HepG2 (cell line): ENCODE measurements at regions not wholly inside any gene's neighbourhood (a gene's known extent, or its start where the extent isn't known, plus 50 kb on each side); places are given as distances from the start of the nearest gene placed in this dataset.

Experiments used
- ATAC-seq: fragments of 200-7000 bp; cut with Tn5 transposase; 3 replicates; pipeline ENCODE4 v1.9.1; 2020; ENCODE audit warnings: mild to moderate bottlenecking, moderate library complexity
- BruUV-seq: library from RNA; stranded (reverse); fragments of 400-500 nt; replicated peaks from 2 replicates; lab custom pipeline; 2021; lab: Mats Ljungman, UMichigan
- CTCF ChIA-PET: fragments of 300-600 bp; formaldehyde crosslinking; extraction: SDS; loops from one replicate; lab custom pipeline; 2021; ENCODE audit warnings: low total read pairs, inconsistent platforms, low intra/inter-chr PET ratio; lab: Yijun Ruan, JAX
- POLR2A ChIA-PET: fragments of 350-600 bp; sonication (Branson Sonifier 250); formaldehyde crosslinking; loops from one replicate; lab custom pipeline; 2020; ENCODE audit warnings: antibody characterized with exemption, inconsistent platforms; lab: Yijun Ruan, JAX
- DNase-seq: peaks from one replicate; pipeline ENCODE4 v3.0.0-alpha.2; 2015; ENCODE audit warnings: low spot score
- FAIRE-seq: peaks from 3 replicates; lab custom pipeline; 2011; peaks lifted over from hg19 to GRCh38; lab: Jason Lieb, UNC
- H2AFZ ChIP-seq: one replicate; pipeline ENCODE4 v1.6.1; 2011; ENCODE audit warnings: low read length, inconsistent platforms
- H3K27ac ChIP-seq: fragments of 300-600 bp; 3 replicates; pipeline ENCODE4 v1.8.0; 2011; ENCODE audit warnings: mixed run types, mild to moderate bottlenecking, mixed read lengths, low read length, inconsistent platforms; ENCODE audit not compliant: insufficient read depth; ENCODE audit errors: extremely low read length
- H3K27me3 ChIP-seq, 2 experiments: fragments of 200-600 bp in 1 of 2; 2 replicates in 1 of 2; 3 replicates in 1 of 2; pipeline versions ENCODE4 v1.6.0 to v1.8.0; 2011; ENCODE audit warnings: low read length in 2 of 2, mild to moderate bottlenecking in 2 of 2, moderate library complexity in 2 of 2, inconsistent platforms in 1 of 2; ENCODE audit not compliant: insufficient read depth in 2 of 2, control insufficient read depth in 1 of 2
- H3K36me3 ChIP-seq, 2 experiments: fragments of 200-600 bp in 1 of 2; replicated peaks in 1 of 2; 2 replicates in 1 of 2; 3 replicates in 1 of 2; pipeline versions ENCODE4 v1.5.1 to v1.8.0; 2011; ENCODE audit warnings: low read length in 2 of 2, inconsistent platforms in 1 of 2; ENCODE audit not compliant: insufficient read depth in 2 of 2, control insufficient read depth in 1 of 2
- H3K4me1 ChIP-seq: 2 replicates; pipeline ENCODE4 v1.5.1; 2012; ENCODE audit warnings: low read length, inconsistent platforms; ENCODE audit not compliant: insufficient read depth
- H3K4me2 ChIP-seq: 2 replicates; pipeline ENCODE4 v1.6.0; 2011; ENCODE audit warnings: low read depth, low read length, inconsistent platforms
- H3K4me3 ChIP-seq, 3 experiments: fragments of 200-600 bp in 1 of 3; sonication (generic), shearing (Covaris generic) in 1 of 3; replicated peaks in 1 of 3; 2 replicates each; pipeline ENCODE4 v1.5.1; 2011 to 2016; ENCODE audit warnings: low read length in 3 of 3, inconsistent platforms in 2 of 3, low read depth in 2 of 3, mild to moderate bottlenecking in 2 of 3, control low read depth in 1 of 3, mixed read lengths in 1 of 3; ENCODE audit not compliant: insufficient read depth in 1 of 3
- H3K79me2 ChIP-seq: one replicate; pipeline ENCODE4 v1.6.1; 2011; ENCODE audit warnings: low read length, inconsistent platforms; ENCODE audit not compliant: insufficient read depth
- H3K9ac ChIP-seq: 2 replicates; pipeline ENCODE4 v1.6.0; 2011; ENCODE audit warnings: mild to moderate bottlenecking, low read depth, low read length, inconsistent platforms; ENCODE audit not compliant: insufficient read depth
- H3K9me3 ChIP-seq: 2 replicates; pipeline ENCODE4 v1.5.1; 2012; ENCODE audit warnings: mild to moderate bottlenecking, low read length
- H4K20me1 ChIP-seq: 2 replicates; pipeline ENCODE4 v1.6.0; 2011; ENCODE audit warnings: inconsistent platforms, mild to moderate bottlenecking, low read length, moderate library complexity; ENCODE audit not compliant: insufficient read depth
- NFE2L2 ChIP-seq: fragments of 150-350 bp; IDR thresholded peaks from 2 replicates; pipeline ENCODE4 v1.6.1; 2014; ENCODE audit warnings: low read length
- ZKSCAN1 ChIP-seq: fragments of 150-350 bp; IDR thresholded peaks from 2 replicates; pipeline ENCODE4 v1.6.1; 2014; ENCODE audit warnings: low read length
- ZNF10 ChIP-seq: sonication (generic); formaldehyde crosslinking; IDR thresholded peaks from 2 replicates; pipeline ENCODE4 v1.4.0; 2020; ENCODE audit warnings: mild to moderate bottlenecking, low read depth, missing genetic modification reagents, borderline replicate concordance
- ZNF468 ChIP-seq: sonication (generic); formaldehyde crosslinking; IDR thresholded peaks from 2 replicates; pipeline ENCODE4 v1.8.0; 2022; ENCODE audit warnings: mild to moderate bottlenecking, moderate library complexity, missing genetic modification reagents
- ZNF546 ChIP-seq: sonication (generic); formaldehyde crosslinking; conservative IDR thresholded peaks from 2 replicates; pipeline ENCODE4 v1.8.1; 2023; ENCODE audit warnings: mild to moderate bottlenecking, missing genetic modification reagents
- ZNF75D ChIP-seq: sonication (generic); formaldehyde crosslinking; IDR thresholded peaks from 2 replicates; pipeline ENCODE4 v1.8.1; 2023; ENCODE audit warnings: missing genetic modification reagents, mild to moderate bottlenecking, borderline replicate concordance
- ZNF841 ChIP-seq: sonication (generic); formaldehyde crosslinking; IDR thresholded peaks from 2 replicates; pipeline ENCODE4 v1.8.1; 2023; ENCODE audit warnings: missing genetic modification reagents, borderline replicate concordance
- WGBS: methylation state at CpG from one replicate; pipeline ENCODE4 v1.1.6; 2017; ENCODE audit warnings: low lambda C conversion rate; 5-methylcytosine and 5-hydroxymethylcytosine counted together
- in situ Hi-C: cut with HindIII; loops from 2 replicates; pipeline ENCODE4 v1.10.0; 2017; ENCODE audit warnings: low pct_unique_long_range_greater_than_20kb; ENCODE audit not compliant: extremely low pct_ligation_motif_present
- intact Hi-C: fragments of 100-400 bp; cut with micrococcal nuclease; formaldehyde crosslinking; loops from one replicate; pipeline ENCODE4 v1.10.0; 2022; ENCODE audit not compliant: unreplicated experiment
- TF ChIP-seq, protein P1 (sequence below): sonication (generic); formaldehyde crosslinking; IDR thresholded peaks from 2 replicates; pipeline ENCODE4 v1.4.0; 2020; ENCODE audit warnings: missing genetic modification reagents

GRCh38 chr3:150172356-150172755, 201.7 kb upstream of the PFN2 start (continued):
- TF ChIP-seq, protein P1, sequence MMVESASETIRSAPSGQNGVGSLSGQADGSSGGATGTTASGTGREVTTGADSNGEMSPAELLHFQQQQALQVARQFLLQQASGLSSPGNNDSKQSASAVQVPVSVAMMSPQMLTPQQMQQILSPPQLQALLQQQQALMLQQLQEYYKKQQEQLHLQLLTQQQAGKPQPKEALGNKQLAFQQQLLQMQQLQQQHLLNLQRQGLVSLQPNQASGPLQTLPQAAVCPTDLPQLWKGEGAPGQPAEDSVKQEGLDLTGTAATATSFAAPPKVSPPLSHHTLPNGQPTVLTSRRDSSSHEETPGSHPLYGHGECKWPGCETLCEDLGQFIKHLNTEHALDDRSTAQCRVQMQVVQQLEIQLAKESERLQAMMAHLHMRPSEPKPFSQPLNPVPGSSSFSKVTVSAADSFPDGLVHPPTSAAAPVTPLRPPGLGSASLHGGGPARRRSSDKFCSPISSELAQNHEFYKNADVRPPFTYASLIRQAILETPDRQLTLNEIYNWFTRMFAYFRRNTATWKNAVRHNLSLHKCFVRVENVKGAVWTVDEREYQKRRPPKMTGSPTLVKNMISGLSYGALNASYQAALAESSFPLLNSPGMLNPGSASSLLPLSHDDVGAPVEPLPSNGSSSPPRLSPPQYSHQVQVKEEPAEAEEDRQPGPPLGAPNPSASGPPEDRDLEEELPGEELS, result no peak
- TF ChIP-seq ZNF75D (no peak), ZNF468 (CRISPR knock-in tag) (no peak), NFE2L2 (no peak), ZNF546 (CRISPR knock-in tag) (no peak)

DNA sequence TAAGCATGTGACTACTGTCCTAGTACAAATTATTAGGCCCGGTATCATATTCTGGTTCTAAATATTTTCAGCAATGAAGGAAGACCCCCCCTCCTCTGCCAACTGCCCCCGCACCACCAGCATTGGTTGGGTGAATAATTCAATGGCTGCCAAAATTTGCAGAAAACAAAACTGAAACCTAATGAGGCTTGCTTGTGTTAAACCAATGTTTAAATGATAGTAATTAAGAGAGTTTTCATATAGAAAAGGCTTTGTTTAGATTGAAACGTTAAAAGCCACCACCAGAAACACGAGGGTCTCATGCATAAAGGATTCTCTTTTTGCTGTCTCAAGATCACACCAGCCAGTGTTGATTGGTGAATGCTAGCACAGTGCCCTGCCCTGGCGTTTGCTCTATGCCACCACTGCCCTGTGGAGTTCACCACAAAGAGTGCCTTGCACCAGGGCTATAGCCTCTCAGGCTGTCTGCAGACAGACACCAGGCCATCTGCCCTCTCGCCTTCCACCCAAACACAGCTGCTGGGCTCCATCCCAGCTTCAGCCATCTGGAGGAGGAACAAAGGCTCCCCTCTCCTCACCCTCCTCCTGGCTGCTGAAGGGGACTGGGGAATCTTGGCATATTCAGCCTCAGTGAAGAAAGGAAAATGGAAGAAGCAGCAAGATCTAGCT, 200.3 kb upstream of the PFN2 start:
- no peak overlapping the region for H3K4me2 ChIP-seq
- CTCF ChIA-PET, result no interaction called here

More for the DNA sequence above, 200.3 kb upstream of the PFN2 start:
- TF ChIP-seq ZNF10 (CRISPR knock-in tag), result no peak
- TF ChIP-seq ZKSCAN1, result no peak
- no peak for TF ChIP-seq ZNF841 (CRISPR knock-in tag)
- H3K9me3 ChIP-seq, result no peaks in the 10 kb centered on the region
- no peak overlapping the region for H3K9ac ChIP-seq
- H3K4me1 ChIP-seq, result no peaks in the 10 kb centered on the region
- no peaks in the 10 kb centered on the region for H3K79me2 ChIP-seq
- H3K27me3 ChIP-seq, result no peaks in the 10 kb centered on the region
- WGBS, result 8% methylated on average over 6 of the region's 6 CpGs
- no peaks in the 10 kb centered on the region for H3K36me3 ChIP-seq
- DNase-seq (no peak), FAIRE-seq (no peak), ATAC-seq (no peak)
- BruUV-seq, result no TSS peak
- intact Hi-C loops, result no loop called here
- in situ Hi-C loops, result no loop called here
- no peaks in the 10 kb centered on the region for H4K20me1 ChIP-seq
- H3K4me3 ChIP-seq, result no peak overlapping the region
- no peak overlapping the region for H3K27ac ChIP-seq
- H2AFZ ChIP-seq, result no peak overlapping the region
- POLR2A ChIA-PET, result no interaction called here
